ENCODE measurements at regions not wholly inside any gene's neighbourhood (a gene's known extent, or its start where the extent isn't known, plus 50 kb on each side); places are given as distances from the start of the nearest gene placed in this dataset.

- Histone ChIP-seq H3K27me3 (ENCODE audit: insufficient read depth in 3 of 3, low read length in 2 of 3) (peaks cover 0 to 2% (median 0%) of the 10 kb centered on the region in 3 donors), H3K4me1 (no peaks in the 10 kb centered on the region), H3K36me3 (ENCODE audit: insufficient read depth in 1 of 2, low read depth in 1 of 2) (no peaks in the 10 kb centered on the region), H3K27ac (no peak overlapping the region), H3K9me3 (peaks cover 14% of the 10 kb centered on the region), H3K4me3 (no peak overlapping the region)
- TF ChIP-seq, protein P1, sequence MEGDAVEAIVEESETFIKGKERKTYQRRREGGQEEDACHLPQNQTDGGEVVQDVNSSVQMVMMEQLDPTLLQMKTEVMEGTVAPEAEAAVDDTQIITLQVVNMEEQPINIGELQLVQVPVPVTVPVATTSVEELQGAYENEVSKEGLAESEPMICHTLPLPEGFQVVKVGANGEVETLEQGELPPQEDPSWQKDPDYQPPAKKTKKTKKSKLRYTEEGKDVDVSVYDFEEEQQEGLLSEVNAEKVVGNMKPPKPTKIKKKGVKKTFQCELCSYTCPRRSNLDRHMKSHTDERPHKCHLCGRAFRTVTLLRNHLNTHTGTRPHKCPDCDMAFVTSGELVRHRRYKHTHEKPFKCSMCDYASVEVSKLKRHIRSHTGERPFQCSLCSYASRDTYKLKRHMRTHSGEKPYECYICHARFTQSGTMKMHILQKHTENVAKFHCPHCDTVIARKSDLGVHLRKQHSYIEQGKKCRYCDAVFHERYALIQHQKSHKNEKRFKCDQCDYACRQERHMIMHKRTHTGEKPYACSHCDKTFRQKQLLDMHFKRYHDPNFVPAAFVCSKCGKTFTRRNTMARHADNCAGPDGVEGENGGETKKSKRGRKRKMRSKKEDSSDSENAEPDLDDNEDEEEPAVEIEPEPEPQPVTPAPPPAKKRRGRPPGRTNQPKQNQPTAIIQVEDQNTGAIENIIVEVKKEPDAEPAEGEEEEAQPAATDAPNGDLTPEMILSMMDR (IDR thresholded peaks at IDR 0.05), result no peak
- 66 to 73% (median 73%) methylated on average over 10 of the region's 10 CpGs for WGBS, 3 donors
- DNase-seq (no peak), ATAC-seq (no peak)
- intact Hi-C loops (cut with DNase I), result no loop called here
These were observed 562.1 kb downstream of the TBC1D22A start for GRCh38 chr22:47324435-47324990.

- Histone ChIP-seq H3K4me1 (no peaks in the 10 kb centered on the region), H3K27me3 (ENCODE audit: insufficient read depth in 3 of 3, low read length in 2 of 3) (peaks cover 0 to 2% (median 2%) of the 10 kb centered on the region in 3 donors), H3K27ac (no peak overlapping the region), H3K36me3 (ENCODE audit: insufficient read depth in 1 of 2, low read depth in 1 of 2) (no peaks in the 10 kb centered on the region), H3K4me3 (no peak overlapping the region), H3K9me3 (peaks cover 14% of the 10 kb centered on the region)
- TF ChIP-seq, protein P1 (IDR thresholded peaks at IDR 0.05), result no peak
- WGBS, 3 donors, result 70 to 76% (median 70%) methylated on average over 6 of the region's 6 CpGs
- no peak for DNase-seq
- intact Hi-C loops (cut with DNase I), result no loop called here
- no peak for ATAC-seq
These were observed 561.1 kb downstream of the TBC1D22A start for GRCh38 chr22:47323518-47323917.

GRCh38 chr22:47322854-47323253 lies 560.4 kb downstream of the TBC1D22A start:
- H3K4me1 ChIP-seq, result no peaks in the 10 kb centered on the region
- no peaks in the 10 kb centered on the region for H3K36me3 ChIP-seq (ENCODE audit: insufficient read depth in 1 of 2, low read depth in 1 of 2)
- intact Hi-C loops (cut with DNase I), result no loop called here
- DNase-seq (no peak), ATAC-seq (no peak)
- TF ChIP-seq, protein P1 (IDR thresholded peaks at IDR 0.05), result no peak
- 38 to 43% (median 39%) methylated on average over 7 of the region's 7 CpGs for WGBS, 3 donors
- peaks cover 0 to 4% (median 2%) of the 10 kb centered on the region in 3 donors for H3K27me3 ChIP-seq (ENCODE audit: insufficient read depth in 3 of 3, low read length in 2 of 3)
- H3K4me3 ChIP-seq, result no peak overlapping the region
- H3K9me3 ChIP-seq, result peaks cover 14% of the 10 kb centered on the region
- no peak overlapping the region for H3K27ac ChIP-seq

- DNase-seq, result no peak
- WGBS, 3 donors, result 77 to 92% (median 83%) methylated on average over 1 of the region's 1 CpG
These were observed 558.1 kb downstream of the TBC1D22A start for GRCh38 chr22:47320560-47320959.

More at GRCh38 chr22:47320560-47320959, 558.1 kb downstream of the TBC1D22A start:
- no peaks in the 10 kb centered on the region for H3K4me1 ChIP-seq
- H3K36me3 ChIP-seq (ENCODE audit: insufficient read depth in 1 of 2, low read depth in 1 of 2), result no peaks in the 10 kb centered on the region
- ATAC-seq, result no peak
- TF ChIP-seq, protein P1 (IDR thresholded peaks at IDR 0.05), result no peak
- no peak overlapping the region for H3K4me3 ChIP-seq
- H3K9me3 ChIP-seq, result peaks cover 14% of the 10 kb centered on the region
- no peak overlapping the region for H3K27ac ChIP-seq
- intact Hi-C loops (cut with DNase I), result no loop called here
- peaks cover 0 to 4% (median 2%) of the 10 kb centered on the region in 3 donors for H3K27me3 ChIP-seq (ENCODE audit: insufficient read depth in 3 of 3, low read length in 2 of 3)

All from psoas muscle (tissue), 7 donors.